Transverse colon (tissue), 3 donors: ENCODE measurements at regions not wholly inside any gene's neighbourhood (a gene's known extent, or its start where the extent isn't known, plus 50 kb on each side); places are given as distances from the start of the nearest gene placed in this dataset.

Source experiments
- POLR2A ChIP-seq: fragments of 450-650 bp; IDR thresholded peaks from one replicate; pipeline ENCODE4 v1.6.1; 2016; ENCODE audit warnings: antibody characterized with exemption, mild to moderate bottlenecking, moderate library complexity
- TF ChIP-seq, protein P1 (sequence below), 5 experiments: fragments of 200-600 bp in 3 of 5; fragments of 450-650 bp in 2 of 5; sonication (generic) in 3 of 5; IDR thresholded peaks; 1 replicate in 2 of 5; 2 replicates in 3 of 5; pipeline ENCODE4 v1.5.1; 2016 to 2017; ENCODE audit warnings: antibody characterized with exemption in 5 of 5, inconsistent platforms in 3 of 5, mild to moderate bottlenecking in 2 of 5, moderate library complexity in 1 of 5

DNA sequence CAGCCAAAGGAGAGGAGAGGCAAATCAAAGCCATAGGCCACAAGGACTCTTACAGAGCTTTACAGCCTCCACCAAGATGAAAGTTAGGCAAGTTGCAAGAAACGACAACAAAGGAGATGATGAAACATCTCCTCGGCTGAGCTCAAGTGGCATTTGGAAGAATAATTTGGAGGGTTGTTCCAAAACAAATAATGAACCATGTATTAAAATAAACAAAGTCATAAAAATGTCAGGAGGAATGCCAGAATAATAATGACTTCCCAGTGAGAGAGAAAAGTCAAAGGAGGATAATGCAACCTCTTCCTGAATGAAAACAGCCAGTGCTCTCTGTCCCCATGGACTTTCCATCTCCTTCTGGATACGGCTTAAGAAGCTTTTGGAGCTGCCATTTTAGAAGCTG, 371.4 kb upstream of the ID4 start:
- TF ChIP-seq, protein P1, sequence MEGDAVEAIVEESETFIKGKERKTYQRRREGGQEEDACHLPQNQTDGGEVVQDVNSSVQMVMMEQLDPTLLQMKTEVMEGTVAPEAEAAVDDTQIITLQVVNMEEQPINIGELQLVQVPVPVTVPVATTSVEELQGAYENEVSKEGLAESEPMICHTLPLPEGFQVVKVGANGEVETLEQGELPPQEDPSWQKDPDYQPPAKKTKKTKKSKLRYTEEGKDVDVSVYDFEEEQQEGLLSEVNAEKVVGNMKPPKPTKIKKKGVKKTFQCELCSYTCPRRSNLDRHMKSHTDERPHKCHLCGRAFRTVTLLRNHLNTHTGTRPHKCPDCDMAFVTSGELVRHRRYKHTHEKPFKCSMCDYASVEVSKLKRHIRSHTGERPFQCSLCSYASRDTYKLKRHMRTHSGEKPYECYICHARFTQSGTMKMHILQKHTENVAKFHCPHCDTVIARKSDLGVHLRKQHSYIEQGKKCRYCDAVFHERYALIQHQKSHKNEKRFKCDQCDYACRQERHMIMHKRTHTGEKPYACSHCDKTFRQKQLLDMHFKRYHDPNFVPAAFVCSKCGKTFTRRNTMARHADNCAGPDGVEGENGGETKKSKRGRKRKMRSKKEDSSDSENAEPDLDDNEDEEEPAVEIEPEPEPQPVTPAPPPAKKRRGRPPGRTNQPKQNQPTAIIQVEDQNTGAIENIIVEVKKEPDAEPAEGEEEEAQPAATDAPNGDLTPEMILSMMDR (IDR thresholded peaks at IDR 0.05): no peak
- TF ChIP-seq POLR2A: no peak
